B cell (primary cell): ENCODE measurements at regions not wholly inside any gene's neighbourhood (a gene's known extent, or its start where the extent isn't known, plus 50 kb on each side); places are given as distances from the start of the nearest gene placed in this dataset.

Experiments
- ATAC-seq: fragments of 200-7000 bp; cut with Tn5 transposase; one replicate; pipeline ENCODE4 v1.10.0; 2021; ENCODE audit warnings: low read depth, mild to moderate bottlenecking, moderate number of reproducible peaks, moderate library complexity
- CTCF ChIA-PET: fragments of 350-600 bp; sonication (Branson Sonifier 250); formaldehyde crosslinking; loops from one replicate; lab custom pipeline; 2021; ENCODE audit warnings: antibody characterized with exemption, inconsistent platforms; lab: Charles Lee
- POLR2A ChIA-PET: fragments of 350-600 bp; sonication (Branson Sonifier 250); formaldehyde crosslinking; loops from one replicate; lab custom pipeline; 2021; ENCODE audit warnings: antibody characterized with exemption; lab: Charles Lee
- DNase-seq: peaks from one replicate; pipeline ENCODE4 v3.0.0; 2013
- H2AFZ ChIP-seq: 2 replicates; pipeline ENCODE4 v1.6.1; 2012; ENCODE audit warnings: mild to moderate bottlenecking, low read depth, low read length; ENCODE audit not compliant: insufficient read depth, poor library complexity, severe bottlenecking
- H3K27ac ChIP-seq, 2 donors: 1 replicate in 1 of 2; 2 replicates in 1 of 2; pipeline ENCODE4 v1.5.1; 2012 to 2013; ENCODE audit warnings: low read length in 2 of 2, mild to moderate bottlenecking in 2 of 2, moderate library complexity in 1 of 2
- H3K27me3 ChIP-seq, 4 experiments: fragments of 200-600 bp in 1 of 4; sonication (generic) in 1 of 4; replicated peaks in 1 of 4; 1 replicate in 2 of 4; 2 replicates in 2 of 4; pipeline versions ENCODE4 v1.6.1 to v1.7.0; 2013 to 2016; ENCODE audit warnings: low read length in 3 of 4, mild to moderate bottlenecking in 2 of 4, mixed read lengths in 1 of 4, moderate library complexity in 1 of 4; ENCODE audit not compliant: insufficient read depth in 4 of 4, control insufficient read depth in 3 of 4; ENCODE audit errors: control extremely low read depth in 1 of 4
- H3K36me3 ChIP-seq, 2 experiments: replicated peaks in 1 of 2; 1 replicate in 1 of 2; 2 replicates in 1 of 2; pipeline versions ENCODE4 v1.6.1 to v1.7.1; 2013; ENCODE audit warnings: low read length in 1 of 2; ENCODE audit not compliant: insufficient read depth in 2 of 2, control insufficient read depth in 1 of 2; ENCODE audit errors: control extremely low read depth in 1 of 2, extremely low read depth in 1 of 2
- H3K4me1 ChIP-seq, 2 donors: fragments of 200-600 bp in 1 of 2; sonication (generic) in 1 of 2; 1 replicate in 1 of 2; 2 replicates in 1 of 2; pipeline versions ENCODE4 v1.5.1 to v1.6.1; 2013 to 2017; ENCODE audit warnings: low read length in 2 of 2; ENCODE audit not compliant: control insufficient read depth in 2 of 2, insufficient read depth in 2 of 2
- H3K4me2 ChIP-seq: replicated peaks from 2 replicates; pipeline ENCODE3; 2012; ENCODE audit warnings: mild to moderate bottlenecking, low read depth, low read length; ENCODE audit not compliant: poor library complexity, severe bottlenecking
- H3K4me3 ChIP-seq, 5 experiments: fragments of 200-600 bp in 1 of 5; sonication (generic) in 1 of 5; 1 replicate in 3 of 5; 2 replicates in 2 of 5; pipeline versions ENCODE4 v1.5.1 to v1.7.0; 2011 to 2016; ENCODE audit warnings: low read length in 4 of 5, mild to moderate bottlenecking in 4 of 5, low read depth in 2 of 5, control low read depth in 1 of 5, moderate library complexity in 1 of 5; ENCODE audit not compliant: insufficient read depth in 1 of 5; ENCODE audit errors: control extremely low read depth in 1 of 5, extremely low read depth in 1 of 5
- H3K79me2 ChIP-seq: fragments of 200-600 bp; sonication (generic); one replicate; pipeline ENCODE4 v1.6.0; 2016; ENCODE audit warnings: low read length; ENCODE audit not compliant: control insufficient read depth, insufficient read depth
- H3K9ac ChIP-seq: fragments of 200-600 bp; sonication (generic); 2 replicates; pipeline ENCODE4 v1.6.1; 2017; ENCODE audit warnings: mild to moderate bottlenecking, low read length, moderate library complexity
- H3K9me3 ChIP-seq, 3 donors: one replicate each; pipeline versions ENCODE4 v1.6.1 to v1.7.1; 2013; ENCODE audit warnings: low read length in 2 of 3; ENCODE audit not compliant: control insufficient read depth in 2 of 3, insufficient read depth in 1 of 3; ENCODE audit errors: control extremely low read depth in 1 of 3
- H4K20me1 ChIP-seq: 2 replicates; pipeline ENCODE4 v1.6.0; 2012; ENCODE audit warnings: mild to moderate bottlenecking, low read length; ENCODE audit not compliant: insufficient read depth, control insufficient read depth, poor library complexity, severe bottlenecking
- H3K27ac Mint-ChIP-seq: one replicate; pipeline ENCODE4 v1.8.0; 2021; ENCODE audit warnings: mixed read lengths
- H3K27me3 Mint-ChIP-seq: one replicate; pipeline ENCODE4 v1.8.0; 2021; ENCODE audit warnings: mixed read lengths
- H3K4me1 Mint-ChIP-seq: one replicate; pipeline ENCODE4 v1.8.0; 2021; ENCODE audit warnings: mixed read lengths
- H3K4me3 Mint-ChIP-seq: one replicate; pipeline ENCODE4 v1.8.0; 2021; ENCODE audit warnings: mixed read lengths
- H3K9me3 Mint-ChIP-seq: one replicate; pipeline ENCODE4 v1.8.0; 2022; ENCODE audit warnings: mixed read lengths; ENCODE audit not compliant: insufficient read depth
- EZH2 ChIP-seq: IDR thresholded peaks from 2 replicates; pipeline ENCODE4 v1.6.1; 2012; ENCODE audit warnings: borderline replicate concordance, low read depth, mild to moderate bottlenecking, moderate library complexity, low read length; ENCODE audit not compliant: insufficient read depth, poor library complexity, severe bottlenecking
- WGBS: methylation state at CpG from one replicate; pipeline ENCODE4 v1.1.5; 2013; ENCODE audit warnings: missing lambda C conversion rate; ENCODE audit not compliant: insufficient coverage; 5-methylcytosine and 5-hydroxymethylcytosine counted together
- intact Hi-C: fragments of 100-400 bp; cut with micrococcal nuclease; formaldehyde crosslinking; loops from one replicate; pipeline ENCODE4 v1.10.0; 2022
- TF ChIP-seq, protein P1 (sequence below): fragments of 200-600 bp; IDR thresholded peaks from one replicate; pipeline ENCODE4 v1.8.0; 2022; ENCODE audit warnings: antibody characterized with exemption, mild to moderate bottlenecking

GRCh38 chrX:39808471-39808917, 289.3 kb downstream of the BCOR start:
- Histone ChIP-seq H3K9ac (no peak overlapping the region), H3K4me1 (no peaks in the 10 kb centered on the region), H2AFZ (no peak overlapping the region), H3K4me2 (no peak overlapping the region), H3K27me3 (no peaks in the 10 kb centered on the region), H3K79me2 (no peaks in the 10 kb centered on the region), H3K36me3 (no peaks in the 10 kb centered on the region), H4K20me1 (no peaks in the 10 kb centered on the region), H3K4me3 (no peak overlapping the region), H3K27ac (no peak overlapping the region), H3K9me3 (no peaks in the 10 kb centered on the region)
- DNase-seq (no peak), ATAC-seq (no peak)
- no peaks in the 10 kb centered on the region for H3K9me3 Mint-ChIP-seq
- TF ChIP-seq EZH2 = no peak
- TF ChIP-seq, protein P1, sequence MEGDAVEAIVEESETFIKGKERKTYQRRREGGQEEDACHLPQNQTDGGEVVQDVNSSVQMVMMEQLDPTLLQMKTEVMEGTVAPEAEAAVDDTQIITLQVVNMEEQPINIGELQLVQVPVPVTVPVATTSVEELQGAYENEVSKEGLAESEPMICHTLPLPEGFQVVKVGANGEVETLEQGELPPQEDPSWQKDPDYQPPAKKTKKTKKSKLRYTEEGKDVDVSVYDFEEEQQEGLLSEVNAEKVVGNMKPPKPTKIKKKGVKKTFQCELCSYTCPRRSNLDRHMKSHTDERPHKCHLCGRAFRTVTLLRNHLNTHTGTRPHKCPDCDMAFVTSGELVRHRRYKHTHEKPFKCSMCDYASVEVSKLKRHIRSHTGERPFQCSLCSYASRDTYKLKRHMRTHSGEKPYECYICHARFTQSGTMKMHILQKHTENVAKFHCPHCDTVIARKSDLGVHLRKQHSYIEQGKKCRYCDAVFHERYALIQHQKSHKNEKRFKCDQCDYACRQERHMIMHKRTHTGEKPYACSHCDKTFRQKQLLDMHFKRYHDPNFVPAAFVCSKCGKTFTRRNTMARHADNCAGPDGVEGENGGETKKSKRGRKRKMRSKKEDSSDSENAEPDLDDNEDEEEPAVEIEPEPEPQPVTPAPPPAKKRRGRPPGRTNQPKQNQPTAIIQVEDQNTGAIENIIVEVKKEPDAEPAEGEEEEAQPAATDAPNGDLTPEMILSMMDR = no peak
- H3K4me1 Mint-ChIP-seq = no peaks in the 10 kb centered on the region
- CTCF ChIA-PET = no interaction called here
- intact Hi-C loops = no loop called here
- H3K27me3 Mint-ChIP-seq = peaks cover 20% of the 10 kb centered on the region
- POLR2A ChIA-PET = no interaction called here
- no CpG with 5 or more reads among the region's 7 CpGs for WGBS
- H3K27ac Mint-ChIP-seq = no peak overlapping the region
- H3K4me3 Mint-ChIP-seq = no peak overlapping the region

- WGBS = no CpG with 5 or more reads among the region's 4 CpGs
- TF ChIP-seq, protein P1 = no peak
- no peak for TF ChIP-seq EZH2
- Histone ChIP-seq H3K9ac (no peak overlapping the region), H2AFZ (no peak overlapping the region), H3K27ac (no peak overlapping the region), H4K20me1 (no peaks in the 10 kb centered on the region), H3K36me3 (no peaks in the 10 kb centered on the region), H3K4me1 (no peaks in the 10 kb centered on the region), H3K27me3 (peaks cover 0 to 6% (median 0%) of the 10 kb centered on the region in 4 experiments), H3K4me3 (no peak overlapping the region), H3K79me2 (no peaks in the 10 kb centered on the region), H3K9me3 (no peaks in the 10 kb centered on the region), H3K4me2 (no peak overlapping the region)
- ATAC-seq (no peak), DNase-seq (no peak)
- H3K27me3 Mint-ChIP-seq = peaks cover 23% of the 10 kb centered on the region
- H3K4me1 Mint-ChIP-seq = peaks cover 3% of the 10 kb centered on the region
- no peaks in the 10 kb centered on the region for H3K9me3 Mint-ChIP-seq
- intact Hi-C loops = no loop called here
- no peak overlapping the region for H3K27ac Mint-ChIP-seq
- H3K4me3 Mint-ChIP-seq = no peak overlapping the region
- ChIA-PET POLR2A (no interaction called here), CTCF (no interaction called here)
These were observed 288.4 kb downstream of the BCOR start for GRCh38 chrX:39809331-39809730.
